Thyroid gland (tissue), 4 donors: ENCODE measurements at regions not wholly inside any gene's neighbourhood (a gene's known extent, or its start where the extent isn't known, plus 50 kb on each side); places are given as distances from the start of the nearest gene placed in this dataset.

Source experiments
- POLR2A ChIP-seq, 2 donors: fragments of 450-650 bp; IDR thresholded peaks; one replicate each; pipeline ENCODE4 v1.6.1; 2017; ENCODE audit warnings: antibody characterized with exemption in 2 of 2, mild to moderate bottlenecking in 2 of 2, moderate library complexity in 1 of 2
- TF ChIP-seq, protein P1 (sequence below), 6 experiments: fragments of 200-600 bp in 3 of 6; fragments of 450-650 bp in 3 of 6; sonication (generic) in 3 of 6; IDR thresholded peaks; one replicate each; pipeline ENCODE4 v1.5.1; 2016 to 2019; ENCODE audit warnings: antibody characterized with exemption in 6 of 6, mild to moderate bottlenecking in 2 of 6, inconsistent platforms in 1 of 6, moderate library complexity in 1 of 6

DNA sequence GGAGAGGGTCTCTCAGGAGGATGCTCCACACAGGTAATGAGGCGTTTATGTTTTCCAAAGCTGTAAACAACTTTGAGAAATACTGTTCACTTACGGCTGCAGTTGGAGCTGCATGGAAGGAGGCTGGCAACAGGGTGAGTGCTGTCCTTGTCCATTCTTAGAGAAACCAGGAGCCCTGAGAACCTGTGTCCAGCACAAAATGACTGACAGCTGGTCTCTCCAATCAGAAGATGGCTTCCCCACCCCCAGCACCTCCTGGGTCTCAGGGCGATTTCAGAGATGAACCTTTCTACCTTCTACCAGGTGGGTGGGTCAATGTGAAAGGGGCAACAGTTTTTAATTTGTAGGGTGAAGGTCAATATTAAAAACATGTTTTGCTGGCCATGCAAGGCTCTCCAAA lies 353.6 kb downstream of the NPHP4 start:
- TF ChIP-seq, protein P1, sequence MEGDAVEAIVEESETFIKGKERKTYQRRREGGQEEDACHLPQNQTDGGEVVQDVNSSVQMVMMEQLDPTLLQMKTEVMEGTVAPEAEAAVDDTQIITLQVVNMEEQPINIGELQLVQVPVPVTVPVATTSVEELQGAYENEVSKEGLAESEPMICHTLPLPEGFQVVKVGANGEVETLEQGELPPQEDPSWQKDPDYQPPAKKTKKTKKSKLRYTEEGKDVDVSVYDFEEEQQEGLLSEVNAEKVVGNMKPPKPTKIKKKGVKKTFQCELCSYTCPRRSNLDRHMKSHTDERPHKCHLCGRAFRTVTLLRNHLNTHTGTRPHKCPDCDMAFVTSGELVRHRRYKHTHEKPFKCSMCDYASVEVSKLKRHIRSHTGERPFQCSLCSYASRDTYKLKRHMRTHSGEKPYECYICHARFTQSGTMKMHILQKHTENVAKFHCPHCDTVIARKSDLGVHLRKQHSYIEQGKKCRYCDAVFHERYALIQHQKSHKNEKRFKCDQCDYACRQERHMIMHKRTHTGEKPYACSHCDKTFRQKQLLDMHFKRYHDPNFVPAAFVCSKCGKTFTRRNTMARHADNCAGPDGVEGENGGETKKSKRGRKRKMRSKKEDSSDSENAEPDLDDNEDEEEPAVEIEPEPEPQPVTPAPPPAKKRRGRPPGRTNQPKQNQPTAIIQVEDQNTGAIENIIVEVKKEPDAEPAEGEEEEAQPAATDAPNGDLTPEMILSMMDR (IDR thresholded peaks at IDR 0.05): no peak
- no peak for TF ChIP-seq POLR2A (IDR thresholded peaks at IDR 0.05)
